ENCODE measurements at regions not wholly inside any gene's neighbourhood (a gene's known extent, or its start where the extent isn't known, plus 50 kb on each side); places are given as distances from the start of the nearest gene placed in this dataset.
"Not testable (repeated sequence)": the region's sequence is repeated elsewhere in the genome, so short reads cannot be mapped to it uniquely, and the experiment has no call there.

DNA sequence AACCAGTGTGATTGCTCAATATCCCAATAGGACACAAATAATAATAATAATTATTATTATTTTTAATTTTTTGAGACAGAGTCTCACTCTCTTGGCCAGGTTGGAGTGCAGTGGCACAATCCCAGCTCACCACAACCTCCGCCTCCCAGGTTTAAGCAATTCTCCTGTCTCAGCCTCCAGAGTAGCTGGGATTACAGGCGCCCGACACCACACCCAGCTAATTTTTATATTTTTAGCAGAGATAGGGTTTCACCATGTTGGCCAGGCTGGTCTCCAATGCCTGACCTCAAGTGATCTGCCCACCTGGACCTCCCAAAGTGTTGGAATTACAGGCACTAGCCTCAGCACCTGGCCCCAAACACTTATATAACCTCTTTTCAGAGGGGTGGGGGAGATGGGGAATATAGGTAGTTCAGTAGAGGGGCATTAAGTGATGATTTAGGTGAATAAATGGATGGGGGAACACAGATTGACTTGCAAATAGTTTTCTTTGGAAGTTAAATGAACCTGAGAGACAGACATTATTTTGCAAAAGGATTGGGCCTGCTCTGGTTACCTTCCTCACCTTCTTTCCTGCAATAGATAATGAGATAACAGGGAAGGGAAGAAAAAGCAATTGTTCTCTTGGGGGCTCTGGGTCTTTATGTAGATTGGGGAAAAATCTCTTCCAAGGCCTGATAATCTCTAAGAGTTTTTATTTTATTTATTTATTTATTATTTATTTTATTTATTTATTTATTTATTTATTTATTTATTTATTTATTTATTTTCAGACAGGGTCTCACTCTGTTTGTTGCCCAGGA is 57.7 kb downstream of the RESF1 start:
- no peak for TF ChIP-seq EZH2 (IDR thresholded peaks at IDR 0.05; ENCODE audit: borderline replicate concordance, low read depth, low read length, severe bottlenecking)
- TF ChIP-seq, protein P1, sequence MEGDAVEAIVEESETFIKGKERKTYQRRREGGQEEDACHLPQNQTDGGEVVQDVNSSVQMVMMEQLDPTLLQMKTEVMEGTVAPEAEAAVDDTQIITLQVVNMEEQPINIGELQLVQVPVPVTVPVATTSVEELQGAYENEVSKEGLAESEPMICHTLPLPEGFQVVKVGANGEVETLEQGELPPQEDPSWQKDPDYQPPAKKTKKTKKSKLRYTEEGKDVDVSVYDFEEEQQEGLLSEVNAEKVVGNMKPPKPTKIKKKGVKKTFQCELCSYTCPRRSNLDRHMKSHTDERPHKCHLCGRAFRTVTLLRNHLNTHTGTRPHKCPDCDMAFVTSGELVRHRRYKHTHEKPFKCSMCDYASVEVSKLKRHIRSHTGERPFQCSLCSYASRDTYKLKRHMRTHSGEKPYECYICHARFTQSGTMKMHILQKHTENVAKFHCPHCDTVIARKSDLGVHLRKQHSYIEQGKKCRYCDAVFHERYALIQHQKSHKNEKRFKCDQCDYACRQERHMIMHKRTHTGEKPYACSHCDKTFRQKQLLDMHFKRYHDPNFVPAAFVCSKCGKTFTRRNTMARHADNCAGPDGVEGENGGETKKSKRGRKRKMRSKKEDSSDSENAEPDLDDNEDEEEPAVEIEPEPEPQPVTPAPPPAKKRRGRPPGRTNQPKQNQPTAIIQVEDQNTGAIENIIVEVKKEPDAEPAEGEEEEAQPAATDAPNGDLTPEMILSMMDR (IDR thresholded peaks at IDR 0.05; ENCODE audit: borderline replicate concordance, extremely low read depth, low read length, poor library complexity, severe bottlenecking), result no peak
- H3K4me3 ChIP-seq (ENCODE audit: low read depth in 1 of 2, low read length in 2 of 2), result no peak overlapping the region
- no peak overlapping the region for H3K27ac ChIP-seq (ENCODE audit: low read length)
- DNase-seq (no peak), ATAC-seq (ENCODE audit: insufficient read depth, low read depth) (no peak)
- H3K27me3 ChIP-seq (ENCODE audit: insufficient read depth, low read length, poor library complexity), result no peaks in the 10 kb centered on the region
- H3K79me2 ChIP-seq (ENCODE audit: insufficient read depth, low read length), result no peaks in the 10 kb centered on the region
- H3K4me2 ChIP-seq (ENCODE audit: insufficient read depth, low read length), result no peak overlapping the region
- H3K9ac ChIP-seq (ENCODE audit: low read depth, low read length), result no peak overlapping the region
- no peaks in the 10 kb centered on the region for H4K20me1 ChIP-seq (ENCODE audit: insufficient read depth, low read length)
- H3K9me3 ChIP-seq (ENCODE audit: insufficient read depth, low read length, severe bottlenecking), result no peaks in the 10 kb centered on the region
- H2AFZ ChIP-seq (ENCODE audit: low read depth, low read length), result no peak overlapping the region
- no peaks in the 10 kb centered on the region for H3K36me3 ChIP-seq (ENCODE audit: insufficient read depth, low read length)
- peaks cover 7% of the 10 kb centered on the region for H3K4me1 ChIP-seq (ENCODE audit: insufficient read depth, low read length)

DNA sequence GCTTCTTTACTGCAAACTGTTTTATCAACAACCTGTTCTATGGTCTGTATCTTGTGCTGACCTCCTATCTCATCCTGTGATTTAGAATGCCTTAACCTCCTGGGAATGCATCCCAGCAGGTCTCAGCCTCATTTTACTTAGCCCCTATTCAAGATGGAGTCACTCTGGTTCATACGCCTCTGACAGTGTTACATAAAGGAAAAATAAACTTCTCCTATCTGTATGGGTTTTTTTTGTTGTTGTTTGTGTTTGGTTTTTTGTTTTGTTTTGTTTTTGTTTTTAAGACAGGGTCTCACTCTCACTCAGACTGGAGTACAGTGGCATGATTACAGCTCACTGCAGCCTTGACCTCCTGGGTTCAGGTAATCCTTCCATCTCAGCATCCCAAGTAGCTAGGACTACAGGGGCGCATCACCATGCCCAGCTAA is 62.1 kb downstream of the RESF1 start:
- no peak for ATAC-seq (ENCODE audit: insufficient read depth, low read depth)
- H3K79me2 ChIP-seq (ENCODE audit: insufficient read depth, low read length), result no peaks in the 10 kb centered on the region
- H3K9me3 ChIP-seq (ENCODE audit: insufficient read depth, low read length, severe bottlenecking), result no peaks in the 10 kb centered on the region
- no peak overlapping the region for H3K9ac ChIP-seq (ENCODE audit: low read depth, low read length)
- H3K4me2 ChIP-seq (ENCODE audit: insufficient read depth, low read length), result no peak overlapping the region
- no peak for DNase-seq
- no peaks in the 10 kb centered on the region for H4K20me1 ChIP-seq (ENCODE audit: insufficient read depth, low read length)
- TF ChIP-seq, protein P1 (IDR thresholded peaks at IDR 0.05; ENCODE audit: borderline replicate concordance, extremely low read depth, low read length, poor library complexity, severe bottlenecking), result no peak
- no peak for TF ChIP-seq EZH2 (IDR thresholded peaks at IDR 0.05; ENCODE audit: borderline replicate concordance, low read depth, low read length, severe bottlenecking)
- no peak overlapping the region for H3K4me3 ChIP-seq (ENCODE audit: low read depth in 1 of 2, low read length in 2 of 2)
- H3K4me1 ChIP-seq (ENCODE audit: insufficient read depth, low read length), result peaks cover 25% of the 10 kb centered on the region
- H3K27ac ChIP-seq (ENCODE audit: low read length), result no peak overlapping the region
- H2AFZ ChIP-seq (ENCODE audit: low read depth, low read length), result no peak overlapping the region
- H3K36me3 ChIP-seq (ENCODE audit: insufficient read depth, low read length), result no peaks in the 10 kb centered on the region
- no peaks in the 10 kb centered on the region for H3K27me3 ChIP-seq (ENCODE audit: insufficient read depth, low read length, poor library complexity)

DNA sequence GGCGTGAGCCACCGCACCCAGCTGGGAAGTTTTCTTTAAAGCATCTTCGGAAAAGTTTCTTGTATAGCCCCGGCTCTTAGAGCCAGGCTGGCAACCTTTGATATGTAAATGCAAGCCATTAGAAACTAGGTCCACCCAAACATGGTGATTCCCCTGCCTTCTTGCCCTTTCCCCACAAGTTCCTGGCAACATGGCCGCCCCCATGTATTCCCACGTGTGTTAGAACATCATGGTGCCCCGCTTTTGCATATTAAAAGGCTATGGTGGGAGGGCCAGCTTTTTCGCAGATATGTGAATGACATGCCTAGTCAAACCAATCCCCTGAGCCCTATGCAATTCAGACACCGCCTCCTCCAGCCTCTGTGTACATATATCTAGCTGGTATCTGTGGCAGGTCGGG is 63.2 kb downstream of the RESF1 start:
- ATAC-seq (ENCODE audit: insufficient read depth, low read depth), result not testable (repeated sequence)

DNA sequence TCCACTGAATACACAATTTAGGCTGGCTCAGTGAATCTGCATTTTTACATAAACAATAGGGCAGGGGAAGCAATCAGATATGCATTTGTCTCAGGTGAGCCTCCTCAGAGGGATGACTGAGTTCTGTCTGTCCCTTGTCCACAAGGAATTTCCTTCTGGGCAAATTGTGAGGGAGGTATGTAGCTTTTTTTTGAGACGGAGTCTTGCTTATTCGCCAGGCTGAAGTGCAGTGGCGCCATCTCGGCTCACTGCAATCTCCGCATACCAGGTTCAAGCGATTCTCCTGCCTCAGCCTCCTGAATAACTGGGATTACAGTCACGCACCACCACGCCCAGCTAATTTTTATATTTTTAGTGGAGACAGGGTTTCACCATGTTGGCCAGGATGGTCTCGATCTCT is 64.6 kb downstream of the RESF1 start:
- not testable (repeated sequence) for H3K9ac ChIP-seq (ENCODE audit: low read depth, low read length); H3K9me3 ChIP-seq (ENCODE audit: insufficient read depth, low read length, severe bottlenecking); H3K27me3 ChIP-seq (ENCODE audit: insufficient read depth, low read length, poor library complexity); H3K36me3 ChIP-seq (ENCODE audit: insufficient read depth, low read length); H3K27ac ChIP-seq (ENCODE audit: low read length); H4K20me1 ChIP-seq (ENCODE audit: insufficient read depth, low read length); H2AFZ ChIP-seq (ENCODE audit: low read depth, low read length); H3K79me2 ChIP-seq (ENCODE audit: insufficient read depth, low read length); DNase-seq; H3K4me2 ChIP-seq (ENCODE audit: insufficient read depth, low read length); H3K4me3 ChIP-seq (ENCODE audit: low read depth in 1 of 2, low read length in 2 of 2); ATAC-seq (ENCODE audit: insufficient read depth, low read depth)
- peaks cover 33% of the 10 kb centered on the region for H3K4me1 ChIP-seq (ENCODE audit: insufficient read depth, low read length)

More for the DNA sequence above, 63.2 kb downstream of the RESF1 start:
- H3K9ac ChIP-seq (ENCODE audit: low read depth, low read length); H3K27ac ChIP-seq (ENCODE audit: low read length); DNase-seq; H3K27me3 ChIP-seq (ENCODE audit: insufficient read depth, low read length, poor library complexity); H3K36me3 ChIP-seq (ENCODE audit: insufficient read depth, low read length); H3K9me3 ChIP-seq (ENCODE audit: insufficient read depth, low read length, severe bottlenecking); H4K20me1 ChIP-seq (ENCODE audit: insufficient read depth, low read length); H3K4me2 ChIP-seq (ENCODE audit: insufficient read depth, low read length); H3K4me3 ChIP-seq (ENCODE audit: low read depth in 1 of 2, low read length in 2 of 2); H3K79me2 ChIP-seq (ENCODE audit: insufficient read depth, low read length); H2AFZ ChIP-seq (ENCODE audit: low read depth, low read length): not testable (repeated sequence)
- H3K4me1 ChIP-seq (ENCODE audit: insufficient read depth, low read length), result peaks cover 33% of the 10 kb centered on the region
